ENCODE measurements at regions not wholly inside any gene's neighbourhood (a gene's known extent, or its start where the extent isn't known, plus 50 kb on each side); places are given as distances from the start of the nearest gene placed in this dataset.
"Not testable (repeated sequence)": the region's sequence is repeated elsewhere in the genome, so short reads cannot be mapped to it uniquely, and the experiment has no call there.

DNA sequence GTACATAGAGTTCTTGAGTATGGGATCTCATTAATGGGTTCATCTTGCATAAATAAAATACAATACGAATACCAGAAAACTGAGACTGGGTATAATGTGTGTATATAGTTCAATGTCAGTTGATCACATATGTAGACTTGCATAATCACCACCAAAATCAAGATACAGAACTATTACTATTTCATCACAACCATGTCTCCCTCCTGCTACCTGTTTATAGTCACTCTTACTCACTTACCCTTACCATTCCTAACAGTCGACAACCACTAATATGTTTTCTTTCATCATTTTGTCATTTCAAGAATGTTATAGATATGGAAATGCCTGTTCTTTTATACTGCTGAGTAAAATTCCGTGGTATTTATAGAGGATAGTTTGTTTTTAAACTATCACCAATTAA lies 416.1 kb upstream of the CNTNAP2 start:
- no peak for ATAC-seq (ENCODE audit: low read depth)

DNA sequence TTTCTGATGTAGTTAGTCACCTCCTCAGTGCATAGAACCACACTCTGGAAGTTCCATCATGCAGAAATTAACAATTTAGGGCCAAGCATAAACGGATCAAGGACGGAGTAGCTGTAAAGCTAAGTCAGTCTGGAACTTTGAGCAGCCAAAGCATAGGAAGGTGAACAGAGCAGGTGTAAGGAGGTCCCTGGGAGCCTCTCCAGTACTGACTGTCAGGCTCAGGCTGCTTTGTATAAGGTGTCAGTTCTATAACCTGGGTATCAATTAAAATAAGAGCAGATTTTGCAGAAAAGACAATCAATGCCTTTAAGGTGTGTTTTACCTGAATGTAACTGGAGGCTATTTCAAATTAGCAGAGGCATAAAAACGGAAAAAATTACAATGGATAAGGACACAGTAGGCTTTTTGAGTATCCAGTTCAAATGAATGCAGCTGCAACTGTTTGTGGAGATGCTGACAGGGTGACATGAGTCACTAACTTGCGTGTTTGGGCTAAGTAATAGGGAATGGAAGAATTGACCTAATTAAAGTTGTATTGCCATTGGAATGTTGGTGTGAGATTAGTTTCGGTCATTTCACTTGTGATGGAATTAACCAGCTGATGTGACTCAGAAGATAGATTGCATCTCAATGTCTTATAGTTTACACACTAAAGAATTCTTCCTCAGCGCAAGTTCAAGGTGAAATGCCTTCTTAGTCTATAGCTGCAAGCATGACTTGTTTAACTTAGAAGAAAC lies 417.9 kb upstream of the CNTNAP2 start:
- H3K27ac ChIP-seq (ENCODE audit: low read length in 2 of 2) = no peak overlapping the region
- no peak overlapping the region for H2AFZ ChIP-seq (ENCODE audit: insufficient read depth, low read depth, low read length, poor library complexity, severe bottlenecking)
- no peak overlapping the region for H3K9ac ChIP-seq (ENCODE audit: low read length)
- no peaks in the 10 kb centered on the region for H3K79me2 ChIP-seq (ENCODE audit: control insufficient read depth, insufficient read depth, low read length)
- TF ChIP-seq EZH2 (IDR thresholded peaks at IDR 0.05; ENCODE audit: borderline replicate concordance, insufficient read depth, low read depth, low read length, poor library complexity, severe bottlenecking) = no peak
- TF ChIP-seq, protein P1, sequence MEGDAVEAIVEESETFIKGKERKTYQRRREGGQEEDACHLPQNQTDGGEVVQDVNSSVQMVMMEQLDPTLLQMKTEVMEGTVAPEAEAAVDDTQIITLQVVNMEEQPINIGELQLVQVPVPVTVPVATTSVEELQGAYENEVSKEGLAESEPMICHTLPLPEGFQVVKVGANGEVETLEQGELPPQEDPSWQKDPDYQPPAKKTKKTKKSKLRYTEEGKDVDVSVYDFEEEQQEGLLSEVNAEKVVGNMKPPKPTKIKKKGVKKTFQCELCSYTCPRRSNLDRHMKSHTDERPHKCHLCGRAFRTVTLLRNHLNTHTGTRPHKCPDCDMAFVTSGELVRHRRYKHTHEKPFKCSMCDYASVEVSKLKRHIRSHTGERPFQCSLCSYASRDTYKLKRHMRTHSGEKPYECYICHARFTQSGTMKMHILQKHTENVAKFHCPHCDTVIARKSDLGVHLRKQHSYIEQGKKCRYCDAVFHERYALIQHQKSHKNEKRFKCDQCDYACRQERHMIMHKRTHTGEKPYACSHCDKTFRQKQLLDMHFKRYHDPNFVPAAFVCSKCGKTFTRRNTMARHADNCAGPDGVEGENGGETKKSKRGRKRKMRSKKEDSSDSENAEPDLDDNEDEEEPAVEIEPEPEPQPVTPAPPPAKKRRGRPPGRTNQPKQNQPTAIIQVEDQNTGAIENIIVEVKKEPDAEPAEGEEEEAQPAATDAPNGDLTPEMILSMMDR (IDR thresholded peaks at IDR 0.05) = no peak
- intact Hi-C loops (cut with micrococcal nuclease) = no loop called here
- Mint-ChIP-seq H3K4me3 (no peak overlapping the region), H3K9me3 (ENCODE audit: insufficient read depth) (no peaks in the 10 kb centered on the region), H3K4me1 (no peaks in the 10 kb centered on the region), H3K27ac (no peak overlapping the region), H3K27me3 (no peaks in the 10 kb centered on the region)
- no peaks in the 10 kb centered on the region for H3K27me3 ChIP-seq (replicated peaks in 1 of 4; ENCODE audit: control extremely low read depth in 1 of 4, control insufficient read depth in 3 of 4, insufficient read depth in 4 of 4, low read length in 3 of 4)
- POLR2A ChIA-PET = no interaction called here
- no peak overlapping the region for H3K4me2 ChIP-seq (replicated peaks; ENCODE audit: low read depth, low read length, poor library complexity, severe bottlenecking)
- H4K20me1 ChIP-seq (ENCODE audit: control insufficient read depth, insufficient read depth, low read length, poor library complexity, severe bottlenecking) = no peaks in the 10 kb centered on the region
- 94% methylated on average over 4 of the region's 6 CpGs for WGBS (ENCODE audit: insufficient coverage)
- ATAC-seq (ENCODE audit: low read depth) (no peak), DNase-seq (no peak)
- H3K9me3 ChIP-seq (ENCODE audit: control extremely low read depth in 1 of 3, control insufficient read depth in 2 of 3, insufficient read depth in 1 of 3, low read length in 2 of 3) = peaks cover 0 to 3% (median 0%) of the 10 kb centered on the region in 3 donors
- CTCF ChIA-PET = no interaction called here
- H3K36me3 ChIP-seq (replicated peaks in 1 of 2; ENCODE audit: control extremely low read depth in 1 of 2, control insufficient read depth in 1 of 2, extremely low read depth in 1 of 2, insufficient read depth in 2 of 2, low read length in 1 of 2) = no peaks in the 10 kb centered on the region
- no peak overlapping the region for H3K4me3 ChIP-seq (ENCODE audit: control extremely low read depth in 1 of 5, extremely low read depth in 1 of 5, insufficient read depth in 1 of 5, low read depth in 2 of 5, low read length in 4 of 5)
- no peaks in the 10 kb centered on the region for H3K4me1 ChIP-seq (ENCODE audit: control insufficient read depth in 2 of 2, insufficient read depth in 2 of 2, low read length in 2 of 2)

More for the DNA sequence above, 416.1 kb upstream of the CNTNAP2 start:
- no CpG with 5 or more reads among the region's 3 CpGs for WGBS (ENCODE audit: insufficient coverage)
- no peak for TF ChIP-seq EZH2 (IDR thresholded peaks at IDR 0.05; ENCODE audit: borderline replicate concordance, insufficient read depth, low read depth, low read length, poor library complexity, severe bottlenecking)
- TF ChIP-seq, protein P1 (IDR thresholded peaks at IDR 0.05) = no peak
- Mint-ChIP-seq H3K4me1 (no peaks in the 10 kb centered on the region), H3K27me3 (no peaks in the 10 kb centered on the region), H3K9me3 (ENCODE audit: insufficient read depth) (no peaks in the 10 kb centered on the region), H3K27ac (no peak overlapping the region), H3K4me3 (no peak overlapping the region)
- no peaks in the 10 kb centered on the region for H3K4me1 ChIP-seq (ENCODE audit: control insufficient read depth in 2 of 2, insufficient read depth in 2 of 2, low read length in 2 of 2)
- peaks cover 0 to 3% (median 0%) of the 10 kb centered on the region in 3 donors for H3K9me3 ChIP-seq (ENCODE audit: control extremely low read depth in 1 of 3, control insufficient read depth in 2 of 3, insufficient read depth in 1 of 3, low read length in 2 of 3)
- H3K79me2 ChIP-seq (ENCODE audit: control insufficient read depth, insufficient read depth, low read length) = no peaks in the 10 kb centered on the region
- no peak for DNase-seq
- intact Hi-C loops (cut with micrococcal nuclease) = no loop called here
- H4K20me1 ChIP-seq (ENCODE audit: control insufficient read depth, insufficient read depth, low read length, poor library complexity, severe bottlenecking) = no peaks in the 10 kb centered on the region
- ChIA-PET CTCF (no interaction called here), POLR2A (no interaction called here)
- no peak overlapping the region for H2AFZ ChIP-seq (ENCODE audit: insufficient read depth, low read depth, low read length, poor library complexity, severe bottlenecking)
- no peak overlapping the region for H3K9ac ChIP-seq (ENCODE audit: low read length)
- no peak overlapping the region for H3K4me2 ChIP-seq (replicated peaks; ENCODE audit: low read depth, low read length, poor library complexity, severe bottlenecking)
- H3K36me3 ChIP-seq (replicated peaks in 1 of 2; ENCODE audit: control extremely low read depth in 1 of 2, control insufficient read depth in 1 of 2, extremely low read depth in 1 of 2, insufficient read depth in 2 of 2, low read length in 1 of 2) = no peaks in the 10 kb centered on the region
- H3K27me3 ChIP-seq (replicated peaks in 1 of 4; ENCODE audit: control extremely low read depth in 1 of 4, control insufficient read depth in 3 of 4, insufficient read depth in 4 of 4, low read length in 3 of 4) = no peaks in the 10 kb centered on the region
- H3K27ac ChIP-seq (ENCODE audit: low read length in 2 of 2) = no peak overlapping the region
- no peak overlapping the region for H3K4me3 ChIP-seq (ENCODE audit: control extremely low read depth in 1 of 5, extremely low read depth in 1 of 5, insufficient read depth in 1 of 5, low read depth in 2 of 5, low read length in 4 of 5)

DNA sequence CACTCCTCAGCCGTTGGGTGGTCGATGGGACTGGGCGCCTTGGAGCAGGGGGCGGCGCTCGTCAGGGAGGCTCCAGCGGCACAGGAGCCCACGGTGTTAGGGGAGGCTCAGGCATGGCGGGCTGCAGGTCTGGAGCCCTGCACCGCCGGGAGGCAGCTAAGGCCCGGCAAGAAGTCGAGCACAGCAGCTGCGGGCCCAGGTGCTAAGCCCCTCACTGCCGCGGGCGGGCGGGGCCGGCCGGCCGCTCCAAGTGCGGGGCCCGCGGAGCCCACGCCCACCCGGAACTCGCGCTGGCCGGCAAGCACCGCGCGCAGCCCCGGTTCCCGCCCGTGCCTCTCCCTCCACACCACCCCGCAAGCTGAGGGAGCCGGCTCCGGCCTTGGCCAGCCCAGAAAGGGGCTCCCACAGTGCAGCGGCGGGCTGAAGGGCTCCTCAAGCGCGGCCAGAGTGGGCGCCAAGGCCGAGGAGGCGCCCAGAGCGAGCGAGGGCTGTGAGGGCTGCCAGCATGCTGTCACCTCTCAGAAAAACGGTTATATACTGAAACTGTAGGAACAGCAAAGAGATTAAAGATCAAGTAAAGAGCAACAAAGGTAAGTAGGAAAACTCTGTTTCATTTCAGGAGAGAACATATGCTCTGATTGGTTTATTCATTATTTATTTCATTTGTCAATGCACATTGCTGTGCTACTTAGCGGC lies 419.0 kb upstream of the CNTNAP2 start:
- H3K27me3 Mint-ChIP-seq; H3K4me3 ChIP-seq (ENCODE audit: control extremely low read depth in 1 of 5, extremely low read depth in 1 of 5, insufficient read depth in 1 of 5, low read depth in 2 of 5, low read length in 4 of 5); H3K4me2 ChIP-seq (replicated peaks; ENCODE audit: low read depth, low read length, poor library complexity, severe bottlenecking); H3K9me3 Mint-ChIP-seq (ENCODE audit: insufficient read depth); intact Hi-C loops (cut with micrococcal nuclease); H3K9me3 ChIP-seq (ENCODE audit: control extremely low read depth in 1 of 3, control insufficient read depth in 2 of 3, insufficient read depth in 1 of 3, low read length in 2 of 3); CTCF ChIA-PET; DNase-seq; H3K27ac Mint-ChIP-seq; H3K79me2 ChIP-seq (ENCODE audit: control insufficient read depth, insufficient read depth, low read length); ATAC-seq (ENCODE audit: low read depth); POLR2A ChIA-PET; H3K27ac ChIP-seq (ENCODE audit: low read length in 2 of 2); H3K27me3 ChIP-seq (replicated peaks in 1 of 4; ENCODE audit: control extremely low read depth in 1 of 4, control insufficient read depth in 3 of 4, insufficient read depth in 4 of 4, low read length in 3 of 4); H3K4me1 Mint-ChIP-seq; H2AFZ ChIP-seq (ENCODE audit: insufficient read depth, low read depth, low read length, poor library complexity, severe bottlenecking); H3K4me3 Mint-ChIP-seq; H4K20me1 ChIP-seq (ENCODE audit: control insufficient read depth, insufficient read depth, low read length, poor library complexity, severe bottlenecking); H3K36me3 ChIP-seq (replicated peaks in 1 of 2; ENCODE audit: control extremely low read depth in 1 of 2, control insufficient read depth in 1 of 2, extremely low read depth in 1 of 2, insufficient read depth in 2 of 2, low read length in 1 of 2); H3K4me1 ChIP-seq (ENCODE audit: control insufficient read depth in 2 of 2, insufficient read depth in 2 of 2, low read length in 2 of 2); H3K9ac ChIP-seq (ENCODE audit: low read length): not testable (repeated sequence)
- WGBS (ENCODE audit: insufficient coverage) = 95% methylated on average over 24 of the region's 49 CpGs
